CD4-positive, alpha-beta T cell treated with Interleukin-17A for 1 hour (primary cell): ENCODE measurements at regions not wholly inside any gene's neighbourhood (a gene's known extent, or its start where the extent isn't known, plus 50 kb on each side); places are given as distances from the start of the nearest gene placed in this dataset.
A peak's percentile ranks its signal among the peaks of the same experiment; 100 is the strongest.

Source experiments
- DNase-seq: peaks from one replicate; pipeline ENCODE4 v3.0.0-alpha.2; 2020

GRCh38 chr6:139779988-139780774, 405.7 kb upstream of the CITED2 start:
- no peak for DNase-seq

- DNase-seq: no peak
Measured at GRCh38 chr6:139778688-139779087, 404.2 kb upstream of the CITED2 start.

- no peak for DNase-seq
Measured at GRCh38 chr6:139778106-139778505, 403.7 kb upstream of the CITED2 start.

GRCh38 chr6:139777202-139777970, 402.9 kb upstream of the CITED2 start:
- DNase-seq: no peak

- DNase-seq: no peak
Measured at GRCh38 chr6:139776041-139776440, 401.6 kb upstream of the CITED2 start.

- DNase-seq: no peak
Measured at GRCh38 chr6:139768196-139768595, 393.7 kb upstream of the CITED2 start.

GRCh38 chr6:139766796-139767195, 392.3 kb upstream of the CITED2 start:
- DNase-seq: no peak

- no peak for DNase-seq
Measured at GRCh38 chr6:139765825-139766285, 391.4 kb upstream of the CITED2 start.

GRCh38 chr6:139764498-139764986, 390.1 kb upstream of the CITED2 start:
- DNase-seq: no peak

- DNase-seq: no peak
Measured at GRCh38 chr6:139763468-139764210, 389.2 kb upstream of the CITED2 start.

- peak; percentile 16 for DNase-seq
Measured at GRCh38 chr6:139762587-139763031, 388.2 kb upstream of the CITED2 start.

GRCh38 chr6:139760128-139760527, 385.7 kb upstream of the CITED2 start:
- no peak for DNase-seq

GRCh38 chr6:139759086-139759485, 384.6 kb upstream of the CITED2 start:
- DNase-seq: no peak

GRCh38 chr6:139758209-139758611, 383.8 kb upstream of the CITED2 start:
- DNase-seq: no peak

GRCh38 chr6:139757784-139758183, 383.3 kb upstream of the CITED2 start:
- DNase-seq: no peak

GRCh38 chr6:139756381-139756780, 381.9 kb upstream of the CITED2 start:
- DNase-seq: no peak

- DNase-seq: no peak
Measured at GRCh38 chr6:139754898-139755775, 380.7 kb upstream of the CITED2 start.

- DNase-seq: no peak
Measured at GRCh38 chr6:139753198-139753861, 378.9 kb upstream of the CITED2 start.

GRCh38 chr6:139752086-139752485, 377.6 kb upstream of the CITED2 start:
- no peak for DNase-seq

GRCh38 chr6:139751179-139751578, 376.7 kb upstream of the CITED2 start:
- DNase-seq: no peak

GRCh38 chr6:139748353-139749146, 374.1 kb upstream of the CITED2 start:
- DNase-seq: no peak
